ENCODE measurements at regions not wholly inside any gene's neighbourhood (a gene's known extent, or its start where the extent isn't known, plus 50 kb on each side); places are given as distances from the start of the nearest gene placed in this dataset.
"Not testable (repeated sequence)": the region's sequence is repeated elsewhere in the genome, so short reads cannot be mapped to it uniquely, and the experiment has no call there.

GRCh38 chr1:217048104-217048707, 325.0 kb upstream of the ESRRG start:
- Histone ChIP-seq H3K4me1 (no peaks in the 10 kb centered on the region), H3K27me3 (no peaks in the 10 kb centered on the region), H3K36me3 (no peaks in the 10 kb centered on the region), H3K9me3 (no peaks in the 10 kb centered on the region), H3K4me3 (no peak overlapping the region), H3K27ac (no peak overlapping the region)
- intact Hi-C loops (cut with DNase I), result no loop called here
- no peak for DNase-seq
- 78 to 82% methylated on average over 5 of the region's 5 CpGs for WGBS, 2 donors
- no peak for TF ChIP-seq POLR2AphosphoS5 (IDR thresholded peaks at IDR 0.05)
- no peak for TF ChIP-seq POLR2A (IDR thresholded peaks at IDR 0.05)
- TF ChIP-seq CTCF (IDR thresholded peaks at IDR 0.05), result no peak
- TF ChIP-seq EP300 (IDR thresholded peaks at IDR 0.05), result no peak

GRCh38 chr1:217040711-217041455, 317.7 kb upstream of the ESRRG start:
- 74 to 77% methylated on average over 1 of the region's 1 CpG for WGBS, 2 donors
- TF ChIP-seq EP300 (IDR thresholded peaks at IDR 0.05) (no peak), CTCF (IDR thresholded peaks at IDR 0.05) (no peak), POLR2AphosphoS5 (IDR thresholded peaks at IDR 0.05) (no peak), POLR2A (IDR thresholded peaks at IDR 0.05) (no peak)
- Histone ChIP-seq H3K4me1 (no peaks in the 10 kb centered on the region), H3K27me3 (no peaks in the 10 kb centered on the region), H3K4me3 (no peak overlapping the region), H3K9me3 (peaks cover 0 to 8% (median 5%) of the 10 kb centered on the region in 4 donors), H3K36me3 (no peaks in the 10 kb centered on the region), H3K27ac (no peak overlapping the region)
- no peak for DNase-seq
- intact Hi-C loops (cut with DNase I), result no loop called here

- no peak for TF ChIP-seq EP300 (IDR thresholded peaks at IDR 0.05)
- TF ChIP-seq POLR2A (IDR thresholded peaks at IDR 0.05), result no peak
- TF ChIP-seq POLR2AphosphoS5 (IDR thresholded peaks at IDR 0.05), result no peak
- no peak for TF ChIP-seq CTCF (IDR thresholded peaks at IDR 0.05)
- no peak overlapping the region for H3K4me3 ChIP-seq
- H3K27ac ChIP-seq, result no peak overlapping the region
- H3K36me3 ChIP-seq, result no peaks in the 10 kb centered on the region
- 90 to 95% methylated on average over 2 of the region's 2 CpGs for WGBS, 2 donors
- H3K27me3 ChIP-seq, result no peaks in the 10 kb centered on the region
- no peaks in the 10 kb centered on the region for H3K4me1 ChIP-seq
- intact Hi-C loops (cut with DNase I), result no loop called here
- peaks cover 0 to 8% (median 5%) of the 10 kb centered on the region in 4 donors for H3K9me3 ChIP-seq
- DNase-seq, result no peak
Observed at GRCh38 chr1:217039926-217040325, 316.7 kb upstream of the ESRRG start.

GRCh38 chr1:217039139-217039538, 315.9 kb upstream of the ESRRG start:
- H3K27ac ChIP-seq; H3K36me3 ChIP-seq; H3K9me3 ChIP-seq; H3K27me3 ChIP-seq; H3K4me3 ChIP-seq; DNase-seq; H3K4me1 ChIP-seq; intact Hi-C loops (cut with DNase I): not testable (repeated sequence)
- WGBS, 2 donors, result 90 to 93% methylated on average over 3 of the region's 3 CpGs

GRCh38 chr1:217036757-217037156, 313.5 kb upstream of the ESRRG start:
- H3K4me3 ChIP-seq, result no peak overlapping the region
- WGBS, 2 donors, result 89 to 94% methylated on average over 3 of the region's 3 CpGs
- peaks cover 0 to 8% (median 5%) of the 10 kb centered on the region in 4 donors for H3K9me3 ChIP-seq
- no peak overlapping the region for H3K27ac ChIP-seq
- DNase-seq, result no peak
- intact Hi-C loops (cut with DNase I), result no loop called here
- no peaks in the 10 kb centered on the region for H3K27me3 ChIP-seq
- no peaks in the 10 kb centered on the region for H3K4me1 ChIP-seq
- TF ChIP-seq POLR2A (IDR thresholded peaks at IDR 0.05), result no peak
- TF ChIP-seq CTCF (IDR thresholded peaks at IDR 0.05), result no peak
- TF ChIP-seq EP300 (IDR thresholded peaks at IDR 0.05), result no peak
- no peak for TF ChIP-seq POLR2AphosphoS5 (IDR thresholded peaks at IDR 0.05)
- H3K36me3 ChIP-seq, result no peaks in the 10 kb centered on the region
